Upper lobe of left lung (tissue), 6 donors: ENCODE measurements at regions not wholly inside any gene's neighbourhood (a gene's known extent, or its start where the extent isn't known, plus 50 kb on each side); places are given as distances from the start of the nearest gene placed in this dataset.

Source experiments
- ATAC-seq, 2 donors: fragments of 200-7000 bp; cut with Tn5 transposase; one replicate each; pipeline ENCODE4 v1.9.1; 2022; ENCODE audit warnings: mild to moderate bottlenecking in 2 of 2, moderate library complexity in 2 of 2; ENCODE audit not compliant: low FRiP score in 2 of 2
- DNase-seq, 2 donors: peaks; one replicate each; pipeline ENCODE4 v3.0.0-alpha.2; 2019 to 2020
- H3K27ac ChIP-seq, 4 donors: fragments of 200-600 bp; sonication (generic); one replicate each; pipeline ENCODE4 v1.5.1; 2016 to 2019
- H3K27me3 ChIP-seq, 4 donors: fragments of 200-600 bp; sonication (generic); one replicate each; pipeline ENCODE4 v1.5.1; 2017 to 2019
- H3K36me3 ChIP-seq, 4 donors: fragments of 200-600 bp; sonication (generic); one replicate each; pipeline ENCODE4 v1.5.1; 2016 to 2019
- H3K4me1 ChIP-seq, 4 donors: fragments of 200-600 bp; sonication (generic); one replicate each; pipeline ENCODE4 v1.5.1; 2018 to 2019
- H3K4me3 ChIP-seq, 4 donors: fragments of 200-600 bp; sonication (generic); one replicate each; pipeline ENCODE4 v1.5.1; 2017 to 2019; ENCODE audit warnings: mild to moderate bottlenecking in 2 of 4, moderate library complexity in 1 of 4
- H3K9me3 ChIP-seq, 4 donors: fragments of 200-600 bp; sonication (generic); one replicate each; pipeline ENCODE4 v1.5.1; 2018 to 2019
- EP300 ChIP-seq, 4 donors: sonication (generic); formaldehyde crosslinking; IDR thresholded peaks; one replicate each; pipeline ENCODE4 v1.5.1; 2017; ENCODE audit warnings: antibody characterized with exemption in 4 of 4, control low read depth in 2 of 4
- POLR2A ChIP-seq, 4 donors: fragments of 450-650 bp; IDR thresholded peaks; one replicate each; pipeline ENCODE4 v1.5.1; 2016 to 2017; ENCODE audit warnings: antibody characterized with exemption in 4 of 4, mild to moderate bottlenecking in 2 of 4
- POLR2AphosphoS5 ChIP-seq, 2 donors: sonication (generic); formaldehyde crosslinking; IDR thresholded peaks; one replicate each; pipeline ENCODE4 v1.5.1; 2017; ENCODE audit warnings: antibody characterized with exemption in 2 of 2
- WGBS, 2 donors: methylation state at CpG; one replicate each; pipeline ENCODE4 v1.1.5; 2017 to 2018; 5-methylcytosine and 5-hydroxymethylcytosine counted together
- TF ChIP-seq, protein P1 (sequence below), 6 experiments: fragments of 450-650 bp in 4 of 6; fragments of 200-600 bp in 2 of 6; sonication (generic) in 2 of 6; IDR thresholded peaks; one replicate each; pipeline ENCODE4 v1.5.1; 2016 to 2019; ENCODE audit warnings: antibody characterized with exemption in 6 of 6
- donor health status: DM: no; HTN: no; CAD: no; lungs with moderate emphysema.
- donor health status: DM: no; HTN: yes; CAD: no; lungs with severe emphysema.

DNA sequence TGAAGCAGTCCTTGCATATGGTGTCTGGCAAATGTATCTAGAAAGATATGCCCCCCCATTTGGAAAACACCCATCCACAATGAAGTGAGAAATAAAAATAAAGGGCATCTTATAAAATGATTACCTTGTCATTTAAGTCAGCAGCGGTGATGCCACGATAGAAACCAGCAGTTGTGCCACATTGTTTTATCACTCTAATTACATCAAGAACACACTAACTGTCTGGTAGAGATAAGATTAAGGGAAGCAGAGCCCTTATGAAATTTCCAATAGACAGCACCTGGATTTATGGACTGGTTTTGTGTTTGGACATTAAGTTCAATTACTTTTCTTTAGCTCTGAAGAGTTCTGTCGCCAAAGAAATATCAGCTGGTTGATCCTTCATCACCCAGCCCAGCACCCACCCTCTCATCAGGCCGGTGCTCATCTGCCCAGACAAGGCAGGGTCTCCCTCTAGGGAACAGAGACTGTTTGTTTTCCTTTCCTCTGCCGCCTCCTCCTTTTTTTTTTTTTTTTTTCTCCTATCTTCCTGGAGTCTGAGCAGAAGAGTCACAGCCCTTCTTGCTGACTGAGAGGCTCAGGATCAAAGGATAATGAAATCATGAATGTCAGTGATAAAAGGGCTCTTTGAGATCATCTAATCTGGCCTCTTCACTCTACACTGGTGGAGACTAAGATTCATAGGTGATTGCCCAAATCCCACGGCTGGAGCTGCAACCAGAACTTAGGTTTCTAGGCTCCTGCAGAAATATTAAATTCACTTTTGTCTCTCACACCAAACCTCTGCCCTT lies 464.1 kb downstream of the NTRK3 start:
- Histone ChIP-seq H3K36me3 (no peaks in the 10 kb centered on the region), H3K9me3 (no peaks in the 10 kb centered on the region), H3K4me1 (no peaks in the 10 kb centered on the region), H3K27me3 (no peaks in the 10 kb centered on the region), H3K27ac (no peak overlapping the region), H3K4me3 (no peak overlapping the region)
- DNase-seq (no peak), ATAC-seq (no peak)
- 54 to 57% methylated on average over 6 of the region's 6 CpGs for WGBS, 2 donors
- TF ChIP-seq, protein P1, sequence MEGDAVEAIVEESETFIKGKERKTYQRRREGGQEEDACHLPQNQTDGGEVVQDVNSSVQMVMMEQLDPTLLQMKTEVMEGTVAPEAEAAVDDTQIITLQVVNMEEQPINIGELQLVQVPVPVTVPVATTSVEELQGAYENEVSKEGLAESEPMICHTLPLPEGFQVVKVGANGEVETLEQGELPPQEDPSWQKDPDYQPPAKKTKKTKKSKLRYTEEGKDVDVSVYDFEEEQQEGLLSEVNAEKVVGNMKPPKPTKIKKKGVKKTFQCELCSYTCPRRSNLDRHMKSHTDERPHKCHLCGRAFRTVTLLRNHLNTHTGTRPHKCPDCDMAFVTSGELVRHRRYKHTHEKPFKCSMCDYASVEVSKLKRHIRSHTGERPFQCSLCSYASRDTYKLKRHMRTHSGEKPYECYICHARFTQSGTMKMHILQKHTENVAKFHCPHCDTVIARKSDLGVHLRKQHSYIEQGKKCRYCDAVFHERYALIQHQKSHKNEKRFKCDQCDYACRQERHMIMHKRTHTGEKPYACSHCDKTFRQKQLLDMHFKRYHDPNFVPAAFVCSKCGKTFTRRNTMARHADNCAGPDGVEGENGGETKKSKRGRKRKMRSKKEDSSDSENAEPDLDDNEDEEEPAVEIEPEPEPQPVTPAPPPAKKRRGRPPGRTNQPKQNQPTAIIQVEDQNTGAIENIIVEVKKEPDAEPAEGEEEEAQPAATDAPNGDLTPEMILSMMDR (IDR thresholded peaks at IDR 0.05): no peak
- TF ChIP-seq POLR2AphosphoS5 (IDR thresholded peaks at IDR 0.05) (no peak), POLR2A (IDR thresholded peaks at IDR 0.05) (no peak)

GRCh38 chr15:87781959-87782625 lies 474.4 kb downstream of the NTRK3 start:
- no peak overlapping the region for H3K4me3 ChIP-seq
- H3K4me1 ChIP-seq: no peaks in the 10 kb centered on the region
- no peaks in the 10 kb centered on the region for H3K27me3 ChIP-seq
- H3K9me3 ChIP-seq: no peaks in the 10 kb centered on the region
- WGBS, 2 donors: 51 to 73% methylated on average over 5 of the region's 5 CpGs
- DNase-seq (no peak), ATAC-seq (peak in 1 of 2 donors; percentile 25)
- H3K27ac ChIP-seq: no peak overlapping the region
- no peaks in the 10 kb centered on the region for H3K36me3 ChIP-seq
- TF ChIP-seq, protein P1 (IDR thresholded peaks at IDR 0.05): no peak
- TF ChIP-seq POLR2A (IDR thresholded peaks at IDR 0.05) (no peak), POLR2AphosphoS5 (IDR thresholded peaks at IDR 0.05) (no peak), EP300 (IDR thresholded peaks at IDR 0.05) (no peak)

DNA sequence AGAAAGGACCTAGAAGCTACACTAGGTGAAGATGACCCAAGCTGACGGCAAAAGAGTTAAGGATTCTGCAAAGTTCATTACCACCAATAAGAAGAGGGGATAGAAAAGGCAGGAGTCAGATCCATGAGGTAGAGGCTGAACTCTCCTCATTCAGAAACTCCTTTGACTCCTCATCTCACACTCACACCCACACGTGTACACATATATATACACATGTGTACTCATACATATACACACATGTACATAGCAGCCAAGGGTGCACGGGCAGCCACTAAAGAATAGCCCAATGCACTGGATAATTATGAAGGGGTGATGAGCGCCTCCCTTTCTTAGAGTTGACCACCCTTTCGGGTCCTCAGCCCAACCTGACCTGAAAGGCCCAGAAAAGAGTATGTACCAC lies 476.8 kb downstream of the NTRK3 start:
- Histone ChIP-seq H3K9me3 (no peaks in the 10 kb centered on the region), H3K4me3 (no peak overlapping the region), H3K27me3 (no peaks in the 10 kb centered on the region), H3K36me3 (no peaks in the 10 kb centered on the region), H3K4me1 (no peaks in the 10 kb centered on the region), H3K27ac (no peak overlapping the region)
- ATAC-seq (peak in 1 of 2 donors; percentile 47), DNase-seq (no peak)
- TF ChIP-seq POLR2AphosphoS5 (IDR thresholded peaks at IDR 0.05) (no peak), EP300 (IDR thresholded peaks at IDR 0.05) (no peak), POLR2A (IDR thresholded peaks at IDR 0.05) (no peak)
- TF ChIP-seq, protein P1 (IDR thresholded peaks at IDR 0.05): no peak
- WGBS, 2 donors: 94% methylated on average over 5 of the region's 5 CpGs

DNA sequence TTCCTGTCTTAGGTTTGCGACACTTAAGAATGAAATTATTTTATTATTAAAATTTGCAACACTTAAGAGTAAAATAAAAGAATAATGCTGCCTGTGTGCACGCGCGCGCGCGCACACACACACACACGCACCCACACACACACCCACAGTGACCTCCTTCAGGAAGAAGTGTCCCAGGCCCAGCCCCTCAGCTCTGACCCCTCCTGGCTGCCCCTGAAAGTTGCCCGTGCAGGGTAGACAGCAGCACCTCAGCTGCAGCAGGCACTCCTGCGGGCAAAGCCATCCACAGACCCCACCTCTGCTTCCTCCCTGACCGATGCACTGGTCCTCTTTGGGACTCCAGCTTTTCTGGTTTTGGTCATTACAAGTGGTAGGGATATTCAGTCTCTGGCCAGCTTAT lies 478.2 kb downstream of the NTRK3 start:
- Histone ChIP-seq H3K9me3 (no peaks in the 10 kb centered on the region), H3K4me3 (no peak overlapping the region), H3K4me1 (no peaks in the 10 kb centered on the region), H3K27me3 (no peaks in the 10 kb centered on the region), H3K27ac (no peak overlapping the region), H3K36me3 (no peaks in the 10 kb centered on the region)
- ATAC-seq (no peak), DNase-seq (peak in 1 of 2 donors; percentile 43)
- 69 to 83% methylated on average over 11 of the region's 11 CpGs for WGBS, 2 donors
- no peak for TF ChIP-seq POLR2A (IDR thresholded peaks at IDR 0.05)
- TF ChIP-seq, protein P1 (IDR thresholded peaks at IDR 0.05): no peak
